DMS114 treated with DMSO at 0.1 percent for 48 hours (cell line): ENCODE measurements at regions not wholly inside any gene's neighbourhood (a gene's known extent, or its start where the extent isn't known, plus 50 kb on each side); places are given as distances from the start of the nearest gene placed in this dataset.

Experiments
- DNase-seq: peaks from one replicate; lab custom pipeline; 2025; ENCODE audit not compliant: unreplicated experiment; lab: John Stamatoyannopoulos, UW

- no peak for DNase-seq
Observed at GRCh38 chr7:131620673-131621609, 64.5 kb upstream of the PODXL start.

GRCh38 chr7:131619336-131620305 is 63.2 kb upstream of the PODXL start:
- no peak for DNase-seq

- DNase-seq = no peak
Observed at GRCh38 chr7:131618391-131618790, 62.0 kb upstream of the PODXL start.

GRCh38 chr7:131616487-131617200 is 60.2 kb upstream of the PODXL start:
- DNase-seq = no peak

- no peak for DNase-seq
Observed at GRCh38 chr7:131613909-131614308, 57.5 kb upstream of the PODXL start.

GRCh38 chr7:131610007-131610406 is 53.6 kb upstream of the PODXL start:
- no peak for DNase-seq

- no peak for DNase-seq
Observed at GRCh38 chr7:131608116-131608500, 51.7 kb upstream of the PODXL start.

- no peak for DNase-seq
Observed at GRCh38 chr7:131607291-131608115, 51.1 kb upstream of the PODXL start.

- no peak for DNase-seq
Observed at GRCh38 chr7:131606346-131607290, 50.2 kb upstream of the PODXL start.
